IMR-90 (cell line): ENCODE measurements at regions not wholly inside any gene's neighbourhood (a gene's known extent, or its start where the extent isn't known, plus 50 kb on each side); places are given as distances from the start of the nearest gene placed in this dataset.
A peak's percentile ranks its signal among the peaks of the same experiment; 100 is the strongest.

ENCODE experiments used
- MAFK ChIP-seq: IDR thresholded peaks from 2 replicates; pipeline ENCODE4 v1.6.1; 2012; ENCODE audit warnings: low read depth, low read length, improper control_type of control experiment
- RCOR1 ChIP-seq: IDR thresholded peaks from 2 replicates; pipeline ENCODE4 v1.6.1; 2012; ENCODE audit warnings: mild to moderate bottlenecking, low read length, improper control_type of control experiment; ENCODE audit not compliant: insufficient replicate concordance
- TF ChIP-seq, protein P1 (sequence below): conservative IDR thresholded peaks from 2 replicates; pipeline ENCODE4 v1.5.1; 2012; ENCODE audit warnings: mild to moderate bottlenecking, low read depth, low read length, improper control_type of control experiment

DNA sequence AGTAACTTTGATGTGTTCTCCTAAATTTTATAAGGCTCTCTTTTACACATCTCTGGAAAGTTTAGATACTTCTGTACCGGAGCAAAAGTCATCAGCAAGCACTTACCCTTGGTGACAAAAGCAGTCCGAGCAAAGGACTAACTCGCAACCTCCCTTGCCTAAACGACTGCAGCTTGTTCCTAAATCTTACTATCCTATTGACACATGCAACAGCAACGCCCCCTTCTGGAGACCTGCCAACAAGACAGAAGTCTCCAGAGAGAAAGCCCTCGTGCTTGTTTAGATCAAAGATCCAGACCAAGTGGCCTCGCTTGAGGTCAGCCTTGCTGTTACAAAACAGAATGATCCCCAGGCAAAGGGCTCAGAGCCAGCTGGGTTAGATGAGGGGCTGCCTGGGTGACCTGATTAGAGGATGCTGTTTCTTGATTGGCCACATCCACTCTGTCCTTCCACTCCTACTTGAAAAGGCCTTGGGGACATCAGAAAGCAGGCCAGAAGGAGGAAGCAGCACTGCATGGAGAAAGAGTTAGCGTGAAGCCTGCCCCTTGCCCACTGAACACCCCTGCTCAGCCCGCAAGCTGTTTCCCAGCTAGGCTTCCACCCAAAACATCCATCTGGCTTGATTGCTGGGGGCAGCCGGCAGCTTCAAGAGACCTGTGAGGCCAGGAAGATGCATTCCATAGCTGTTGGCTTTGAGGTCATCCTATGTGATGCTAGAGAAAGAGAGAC lies 94.3 kb downstream of the HNRNPLL start:
- TF ChIP-seq, protein P1, sequence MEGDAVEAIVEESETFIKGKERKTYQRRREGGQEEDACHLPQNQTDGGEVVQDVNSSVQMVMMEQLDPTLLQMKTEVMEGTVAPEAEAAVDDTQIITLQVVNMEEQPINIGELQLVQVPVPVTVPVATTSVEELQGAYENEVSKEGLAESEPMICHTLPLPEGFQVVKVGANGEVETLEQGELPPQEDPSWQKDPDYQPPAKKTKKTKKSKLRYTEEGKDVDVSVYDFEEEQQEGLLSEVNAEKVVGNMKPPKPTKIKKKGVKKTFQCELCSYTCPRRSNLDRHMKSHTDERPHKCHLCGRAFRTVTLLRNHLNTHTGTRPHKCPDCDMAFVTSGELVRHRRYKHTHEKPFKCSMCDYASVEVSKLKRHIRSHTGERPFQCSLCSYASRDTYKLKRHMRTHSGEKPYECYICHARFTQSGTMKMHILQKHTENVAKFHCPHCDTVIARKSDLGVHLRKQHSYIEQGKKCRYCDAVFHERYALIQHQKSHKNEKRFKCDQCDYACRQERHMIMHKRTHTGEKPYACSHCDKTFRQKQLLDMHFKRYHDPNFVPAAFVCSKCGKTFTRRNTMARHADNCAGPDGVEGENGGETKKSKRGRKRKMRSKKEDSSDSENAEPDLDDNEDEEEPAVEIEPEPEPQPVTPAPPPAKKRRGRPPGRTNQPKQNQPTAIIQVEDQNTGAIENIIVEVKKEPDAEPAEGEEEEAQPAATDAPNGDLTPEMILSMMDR = peak; percentile 40
- TF ChIP-seq RCOR1 (no peak), MAFK (no peak)
